ENCODE measurements at regions not wholly inside any gene's neighbourhood (a gene's known extent, or its start where the extent isn't known, plus 50 kb on each side); places are given as distances from the start of the nearest gene placed in this dataset.

DNA sequence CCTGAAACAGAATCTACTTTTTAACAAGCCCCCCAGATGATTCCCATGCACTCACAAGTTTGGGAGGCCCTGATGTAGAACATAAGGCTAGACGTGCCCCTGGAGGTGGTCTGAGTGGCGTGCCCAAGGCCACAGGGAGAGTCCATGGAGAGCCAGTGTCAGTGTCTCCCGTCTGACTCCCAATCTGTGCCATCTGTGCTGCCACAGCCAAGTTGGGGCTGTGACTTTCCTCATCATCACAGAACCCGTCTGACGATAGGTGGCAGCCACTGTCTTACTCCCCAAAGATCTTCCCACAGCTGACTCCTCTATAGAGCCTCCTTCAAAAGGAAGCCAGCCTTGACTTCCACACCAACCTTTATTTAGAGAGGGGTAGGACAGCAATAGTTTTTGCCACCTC lies 470.5 kb downstream of the SOX6 start:
- no peaks in the 10 kb centered on the region for H3K4me1 ChIP-seq (ENCODE audit: control insufficient read depth in 1 of 2, insufficient read depth in 2 of 2, low read length in 2 of 2)
- H3K79me2 ChIP-seq (ENCODE audit: insufficient read depth, low read length) = no peaks in the 10 kb centered on the region
- H3K9me3 Mint-ChIP-seq = no peaks in the 10 kb centered on the region
- peaks cover 0 to 4% (median 1%) of the 10 kb centered on the region in 3 donors for H3K27me3 Mint-ChIP-seq (ENCODE audit: low read depth in 3 of 3)
- H3K4me3 ChIP-seq (replicated peaks in 1 of 3; ENCODE audit: low read depth in 2 of 3, low read length in 3 of 3) = no peak overlapping the region
- DNase-seq = no peak
- no peaks in the 10 kb centered on the region for H3K27me3 ChIP-seq (ENCODE audit: control insufficient read depth in 2 of 2, insufficient read depth in 2 of 2, low read length in 2 of 2)
- peaks cover 3% of the 10 kb centered on the region for H3K4me1 Mint-ChIP-seq
- no peak overlapping the region for H3K27ac Mint-ChIP-seq
- 100% methylated on average over 3 of the region's 5 CpGs for WGBS (ENCODE audit: insufficient coverage)
- H3K9me3 ChIP-seq (replicated peaks in 1 of 2; ENCODE audit: control insufficient read depth in 1 of 2, insufficient read depth in 1 of 2, low read length in 2 of 2) = no peaks in the 10 kb centered on the region
- intact Hi-C loops (cut with micrococcal nuclease) = no loop called here
- no peaks in the 10 kb centered on the region for H4K20me1 ChIP-seq (ENCODE audit: insufficient read depth, low read length)
- H2AFZ ChIP-seq (ENCODE audit: insufficient read depth, low read depth, low read length, poor library complexity, severe bottlenecking) = no peak overlapping the region
- no peak overlapping the region for H3K4me2 ChIP-seq (replicated peaks; ENCODE audit: extremely low read depth, low read length, poor library complexity, severe bottlenecking)
- no peaks in the 10 kb centered on the region for H3K36me3 ChIP-seq (replicated peaks in 1 of 2; ENCODE audit: control insufficient read depth in 1 of 2, insufficient read depth in 2 of 2, low read length in 2 of 2)
- TF ChIP-seq, protein P1, sequence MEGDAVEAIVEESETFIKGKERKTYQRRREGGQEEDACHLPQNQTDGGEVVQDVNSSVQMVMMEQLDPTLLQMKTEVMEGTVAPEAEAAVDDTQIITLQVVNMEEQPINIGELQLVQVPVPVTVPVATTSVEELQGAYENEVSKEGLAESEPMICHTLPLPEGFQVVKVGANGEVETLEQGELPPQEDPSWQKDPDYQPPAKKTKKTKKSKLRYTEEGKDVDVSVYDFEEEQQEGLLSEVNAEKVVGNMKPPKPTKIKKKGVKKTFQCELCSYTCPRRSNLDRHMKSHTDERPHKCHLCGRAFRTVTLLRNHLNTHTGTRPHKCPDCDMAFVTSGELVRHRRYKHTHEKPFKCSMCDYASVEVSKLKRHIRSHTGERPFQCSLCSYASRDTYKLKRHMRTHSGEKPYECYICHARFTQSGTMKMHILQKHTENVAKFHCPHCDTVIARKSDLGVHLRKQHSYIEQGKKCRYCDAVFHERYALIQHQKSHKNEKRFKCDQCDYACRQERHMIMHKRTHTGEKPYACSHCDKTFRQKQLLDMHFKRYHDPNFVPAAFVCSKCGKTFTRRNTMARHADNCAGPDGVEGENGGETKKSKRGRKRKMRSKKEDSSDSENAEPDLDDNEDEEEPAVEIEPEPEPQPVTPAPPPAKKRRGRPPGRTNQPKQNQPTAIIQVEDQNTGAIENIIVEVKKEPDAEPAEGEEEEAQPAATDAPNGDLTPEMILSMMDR (IDR thresholded peaks at IDR 0.05) = no peak
- no peaks in the 10 kb centered on the region for H3K36me3 Mint-ChIP-seq
- no peak overlapping the region for H3K4me3 Mint-ChIP-seq
- H3K9ac ChIP-seq (ENCODE audit: insufficient read depth, low read length, poor library complexity, severe bottlenecking) = no peak overlapping the region
- H3K27ac ChIP-seq (ENCODE audit: low read depth in 1 of 2, low read length in 2 of 2) = no peak overlapping the region

DNA sequence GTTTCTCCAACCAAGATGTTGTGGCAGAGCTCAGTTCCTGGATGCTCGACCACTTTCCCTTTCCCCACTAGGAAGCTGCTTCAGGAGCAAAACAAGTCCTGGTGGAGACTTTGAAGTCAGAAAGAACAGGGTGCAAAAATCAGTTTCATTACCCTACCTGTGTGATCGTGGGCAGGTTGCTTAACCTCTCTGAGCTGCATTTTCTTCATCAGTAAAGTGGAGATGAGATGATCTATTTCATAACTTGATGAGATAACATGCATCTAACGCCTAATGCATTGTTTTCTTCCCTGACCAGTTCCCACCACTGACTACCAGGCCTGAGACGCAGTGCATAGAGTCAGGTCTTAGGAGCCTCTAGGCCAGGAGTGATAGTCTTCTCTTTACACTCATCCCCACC lies 470.0 kb downstream of the SOX6 start:
- no peak overlapping the region for H3K4me2 ChIP-seq (replicated peaks; ENCODE audit: extremely low read depth, low read length, poor library complexity, severe bottlenecking)
- no peaks in the 10 kb centered on the region for H3K36me3 ChIP-seq (replicated peaks in 1 of 2; ENCODE audit: control insufficient read depth in 1 of 2, insufficient read depth in 2 of 2, low read length in 2 of 2)
- no peak overlapping the region for H3K4me3 ChIP-seq (replicated peaks in 1 of 3; ENCODE audit: low read depth in 2 of 3, low read length in 3 of 3)
- H3K27me3 ChIP-seq (ENCODE audit: control insufficient read depth in 2 of 2, insufficient read depth in 2 of 2, low read length in 2 of 2) = no peaks in the 10 kb centered on the region
- H3K4me1 ChIP-seq (ENCODE audit: control insufficient read depth in 1 of 2, insufficient read depth in 2 of 2, low read length in 2 of 2) = no peaks in the 10 kb centered on the region
- TF ChIP-seq, protein P1 (IDR thresholded peaks at IDR 0.05) = no peak
- no peak for DNase-seq
- no peak overlapping the region for H3K27ac ChIP-seq (ENCODE audit: low read depth in 1 of 2, low read length in 2 of 2)
- H3K9ac ChIP-seq (ENCODE audit: insufficient read depth, low read length, poor library complexity, severe bottlenecking) = no peak overlapping the region
- no peaks in the 10 kb centered on the region for H3K9me3 ChIP-seq (replicated peaks in 1 of 2; ENCODE audit: control insufficient read depth in 1 of 2, insufficient read depth in 1 of 2, low read length in 2 of 2)
- Mint-ChIP-seq H3K27ac (no peak overlapping the region), H3K4me3 (no peak overlapping the region), H3K9me3 (no peaks in the 10 kb centered on the region), H3K4me1 (peaks cover 3% of the 10 kb centered on the region), H3K27me3 (ENCODE audit: low read depth in 3 of 3) (peaks cover 0 to 4% (median 1%) of the 10 kb centered on the region in 3 donors), H3K36me3 (no peaks in the 10 kb centered on the region)
- intact Hi-C loops (cut with micrococcal nuclease) = no loop called here
- WGBS (ENCODE audit: insufficient coverage) = 100% methylated on average over 1 of the region's 4 CpGs
- no peaks in the 10 kb centered on the region for H4K20me1 ChIP-seq (ENCODE audit: insufficient read depth, low read length)
- H2AFZ ChIP-seq (ENCODE audit: insufficient read depth, low read depth, low read length, poor library complexity, severe bottlenecking) = no peak overlapping the region
- no peaks in the 10 kb centered on the region for H3K79me2 ChIP-seq (ENCODE audit: insufficient read depth, low read length)
